HEK293 (cell line): ENCODE measurements at regions not wholly inside any gene's neighbourhood (a gene's known extent, or its start where the extent isn't known, plus 50 kb on each side); places are given as distances from the start of the nearest gene placed in this dataset.

Source experiments
- CTCF ChIA-PET: fragments of 350-600 bp; formaldehyde crosslinking; extraction: SDS; loops from one replicate; lab custom pipeline; 2021; ENCODE audit warnings: antibody characterized with exemption; lab: Yijun Ruan, JAX
- POLR2A ChIA-PET: fragments of 300-600 bp; formaldehyde crosslinking; extraction: SDS; loops from one replicate; lab custom pipeline; 2020; ENCODE audit warnings: antibody characterized with exemption, inconsistent platforms; lab: Yijun Ruan, JAX
- H3K27ac ChIP-seq: fragments of 200-500 bp; sonication (Bioruptor generic); 2 replicates; pipeline ENCODE4 v1.5.1; 2014; ENCODE audit warnings: low read depth, low read length, control low read depth, inconsistent platforms; ENCODE audit errors: extremely low read depth
- H3K36me3 ChIP-seq, 2 experiments: fragments of 200-500 bp in 1 of 2; sonication (Bioruptor generic) in 1 of 2; 1 replicate in 1 of 2; 2 replicates in 1 of 2; pipeline ENCODE4 v1.5.1; 2014 to 2017; ENCODE audit warnings: inconsistent platforms in 2 of 2, low read length in 2 of 2; ENCODE audit not compliant: control insufficient read depth in 2 of 2, insufficient read depth in 1 of 2
- H3K4me1 ChIP-seq: fragments of 200-500 bp; sonication (Bioruptor generic); 2 replicates; pipeline ENCODE4 v1.5.1; 2014; ENCODE audit warnings: mild to moderate bottlenecking, low read length, inconsistent platforms; ENCODE audit not compliant: control insufficient read depth, insufficient read depth
- H3K4me3 ChIP-seq: 2 replicates; pipeline ENCODE4 v1.5.1; 2011; ENCODE audit warnings: low read depth, mild to moderate bottlenecking, control low read depth, low read length, moderate library complexity
- H3K9me3 ChIP-seq: fragments of 200-500 bp; sonication (Bioruptor generic); 2 replicates; pipeline ENCODE4 v1.5.1; 2014; ENCODE audit warnings: low read depth, low read length, inconsistent platforms; ENCODE audit not compliant: control insufficient read depth, insufficient read depth
- BCL11A ChIP-seq: fragments of 450-650 bp; formaldehyde crosslinking; IDR thresholded peaks from 2 replicates; pipeline ENCODE4 v1.5.1; 2016; ENCODE audit warnings: low read depth, missing biosample characterization, missing genetic modification characterization
- GFI1B ChIP-seq: fragments of 450-650 bp; formaldehyde crosslinking; IDR thresholded peaks from 2 replicates; pipeline ENCODE4 v1.5.1; 2016; ENCODE audit warnings: missing biosample characterization, missing genetic modification characterization
- GLI4 ChIP-seq: fragments of 450-650 bp; formaldehyde crosslinking; IDR thresholded peaks from 2 replicates; pipeline ENCODE4 v1.5.1; 2016; ENCODE audit warnings: missing biosample characterization, missing genetic modification characterization
- KLF9 ChIP-seq: fragments of 450-650 bp; formaldehyde crosslinking; IDR thresholded peaks from 2 replicates; pipeline ENCODE4 v1.5.1; 2016; ENCODE audit warnings: missing biosample characterization, missing genetic modification characterization, low read depth
- ZBTB17 ChIP-seq: fragments of 450-650 bp; formaldehyde crosslinking; IDR thresholded peaks from 2 replicates; pipeline ENCODE4 v1.5.1; 2016; ENCODE audit warnings: missing biosample characterization, missing genetic modification characterization
- ZNF16 ChIP-seq: fragments of 450-650 bp; formaldehyde crosslinking; IDR thresholded peaks from 2 replicates; pipeline ENCODE4 v1.5.1; 2016; ENCODE audit warnings: low read depth, missing biosample characterization, missing genetic modification characterization
- ZNF169 ChIP-seq: fragments of 450-650 bp; formaldehyde crosslinking; IDR thresholded peaks from 2 replicates; pipeline ENCODE4 v1.5.1; 2016; ENCODE audit warnings: missing biosample characterization, missing genetic modification characterization
- ZNF184 ChIP-seq: fragments of 450-650 bp; IDR thresholded peaks from 2 replicates; pipeline ENCODE4 v1.5.1; 2018; ENCODE audit warnings: missing biosample characterization, mild to moderate bottlenecking, missing genetic modification characterization
- ZNF23 ChIP-seq: fragments of 450-650 bp; formaldehyde crosslinking; IDR thresholded peaks from 2 replicates; pipeline ENCODE4 v1.5.1; 2016; ENCODE audit warnings: missing biosample characterization, missing genetic modification characterization, borderline replicate concordance
- ZNF266 ChIP-seq: fragments of 450-650 bp; formaldehyde crosslinking; IDR thresholded peaks from 2 replicates; pipeline ENCODE4 v1.5.1; 2016; ENCODE audit warnings: missing biosample characterization, missing genetic modification characterization, low read depth
- ZNF292 ChIP-seq: fragments of 450-650 bp; formaldehyde crosslinking; IDR thresholded peaks from 2 replicates; pipeline ENCODE4 v1.5.1; 2016; ENCODE audit warnings: low read depth, missing biosample characterization, missing genetic modification characterization, borderline replicate concordance
- ZNF530 ChIP-seq: fragments of 450-650 bp; formaldehyde crosslinking; IDR thresholded peaks from 2 replicates; pipeline ENCODE4 v1.5.1; 2016; ENCODE audit warnings: low read depth, missing biosample characterization, missing genetic modification characterization
- ZNF548 ChIP-seq: fragments of 450-650 bp; formaldehyde crosslinking; IDR thresholded peaks from 2 replicates; pipeline ENCODE4 v1.5.1; 2016; ENCODE audit warnings: missing biosample characterization, missing genetic modification characterization
- ZNF549 ChIP-seq: fragments of 450-650 bp; IDR thresholded peaks from 2 replicates; pipeline ENCODE4 v1.5.1; 2018; ENCODE audit warnings: missing biosample characterization, missing genetic modification characterization, mild to moderate bottlenecking, inconsistent platforms, moderate library complexity
- TF ChIP-seq, protein P1 (sequence below): fragments of 450-650 bp; formaldehyde crosslinking; IDR thresholded peaks from 2 replicates; pipeline ENCODE4 v1.5.1; 2016; ENCODE audit warnings: missing biosample characterization, missing genetic modification characterization, borderline replicate concordance
- TF ChIP-seq, protein P2 (sequence below): fragments of 450-650 bp; formaldehyde crosslinking; IDR thresholded peaks from 2 replicates; pipeline ENCODE4 v1.5.1; 2016; ENCODE audit warnings: missing biosample characterization, missing genetic modification characterization
- TF ChIP-seq, protein P3 (sequence below): fragments of 450-650 bp; formaldehyde crosslinking; IDR thresholded peaks from 2 replicates; pipeline ENCODE4 v1.5.1; 2016; ENCODE audit warnings: missing biosample characterization, missing genetic modification characterization
- TF ChIP-seq, protein P4 (sequence below): fragments of 450-650 bp; formaldehyde crosslinking; IDR thresholded peaks from 2 replicates; pipeline ENCODE4 v1.5.1; 2016; ENCODE audit warnings: missing biosample characterization, missing genetic modification characterization
- TF ChIP-seq, protein P5 (sequence below): fragments of 450-650 bp; formaldehyde crosslinking; optimal IDR thresholded peaks from 2 replicates; pipeline ENCODE3; 2016; ENCODE audit warnings: missing biosample characterization, mild to moderate bottlenecking, missing genetic modification characterization
- TF ChIP-seq, protein P6 (sequence below): fragments of 450-650 bp; formaldehyde crosslinking; IDR thresholded peaks from 2 replicates; pipeline ENCODE4 v1.5.1; 2016; ENCODE audit warnings: missing biosample characterization, missing genetic modification characterization

DNA sequence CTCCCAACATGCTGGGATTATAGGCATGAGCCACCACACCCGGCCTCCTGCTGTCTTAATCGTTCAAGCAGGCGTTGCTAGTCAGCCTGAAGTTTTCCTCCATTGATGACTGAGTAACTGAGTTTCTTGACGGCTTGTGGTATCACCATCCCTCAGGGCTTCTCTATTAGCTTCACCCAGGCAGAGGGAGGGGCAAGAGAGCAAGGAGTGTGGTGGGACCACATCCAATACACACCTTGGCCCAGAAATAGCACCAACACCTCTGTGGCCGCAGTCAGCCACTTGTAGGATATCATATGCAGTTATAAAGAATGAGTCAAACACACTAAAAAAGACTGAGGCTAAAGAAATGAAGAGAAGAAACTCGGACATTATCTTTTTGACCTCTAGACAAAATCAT is 1009.4 kb upstream of the CELF4 start (continued):
- no peak for TF ChIP-seq ZNF266 (tag by site-specific recombination)
- TF ChIP-seq, protein P1, sequence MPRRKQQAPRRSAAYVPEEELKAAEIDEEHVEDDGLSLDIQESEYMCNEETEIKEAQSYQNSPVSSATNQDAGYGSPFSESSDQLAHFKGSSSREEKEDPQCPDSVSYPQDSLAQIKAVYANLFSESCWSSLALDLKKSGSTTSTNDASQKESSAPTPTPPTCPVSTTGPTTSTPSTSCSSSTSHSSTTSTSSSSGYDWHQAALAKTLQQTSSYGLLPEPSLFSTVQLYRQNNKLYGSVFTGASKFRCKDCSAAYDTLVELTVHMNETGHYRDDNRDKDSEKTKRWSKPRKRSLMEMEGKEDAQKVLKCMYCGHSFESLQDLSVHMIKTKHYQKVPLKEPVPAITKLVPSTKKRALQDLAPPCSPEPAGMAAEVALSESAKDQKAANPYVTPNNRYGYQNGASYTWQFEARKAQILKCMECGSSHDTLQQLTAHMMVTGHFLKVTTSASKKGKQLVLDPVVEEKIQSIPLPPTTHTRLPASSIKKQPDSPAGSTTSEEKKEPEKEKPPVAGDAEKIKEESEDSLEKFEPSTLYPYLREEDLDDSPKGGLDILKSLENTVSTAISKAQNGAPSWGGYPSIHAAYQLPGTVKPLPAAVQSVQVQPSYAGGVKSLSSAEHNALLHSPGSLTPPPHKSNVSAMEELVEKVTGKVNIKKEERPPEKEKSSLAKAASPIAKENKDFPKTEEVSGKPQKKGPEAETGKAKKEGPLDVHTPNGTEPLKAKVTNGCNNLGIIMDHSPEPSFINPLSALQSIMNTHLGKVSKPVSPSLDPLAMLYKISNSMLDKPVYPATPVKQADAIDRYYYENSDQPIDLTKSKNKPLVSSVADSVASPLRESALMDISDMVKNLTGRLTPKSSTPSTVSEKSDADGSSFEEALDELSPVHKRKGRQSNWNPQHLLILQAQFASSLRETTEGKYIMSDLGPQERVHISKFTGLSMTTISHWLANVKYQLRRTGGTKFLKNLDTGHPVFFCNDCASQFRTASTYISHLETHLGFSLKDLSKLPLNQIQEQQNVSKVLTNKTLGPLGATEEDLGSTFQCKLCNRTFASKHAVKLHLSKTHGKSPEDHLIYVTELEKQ = no peak
- TF ChIP-seq, protein P2, sequence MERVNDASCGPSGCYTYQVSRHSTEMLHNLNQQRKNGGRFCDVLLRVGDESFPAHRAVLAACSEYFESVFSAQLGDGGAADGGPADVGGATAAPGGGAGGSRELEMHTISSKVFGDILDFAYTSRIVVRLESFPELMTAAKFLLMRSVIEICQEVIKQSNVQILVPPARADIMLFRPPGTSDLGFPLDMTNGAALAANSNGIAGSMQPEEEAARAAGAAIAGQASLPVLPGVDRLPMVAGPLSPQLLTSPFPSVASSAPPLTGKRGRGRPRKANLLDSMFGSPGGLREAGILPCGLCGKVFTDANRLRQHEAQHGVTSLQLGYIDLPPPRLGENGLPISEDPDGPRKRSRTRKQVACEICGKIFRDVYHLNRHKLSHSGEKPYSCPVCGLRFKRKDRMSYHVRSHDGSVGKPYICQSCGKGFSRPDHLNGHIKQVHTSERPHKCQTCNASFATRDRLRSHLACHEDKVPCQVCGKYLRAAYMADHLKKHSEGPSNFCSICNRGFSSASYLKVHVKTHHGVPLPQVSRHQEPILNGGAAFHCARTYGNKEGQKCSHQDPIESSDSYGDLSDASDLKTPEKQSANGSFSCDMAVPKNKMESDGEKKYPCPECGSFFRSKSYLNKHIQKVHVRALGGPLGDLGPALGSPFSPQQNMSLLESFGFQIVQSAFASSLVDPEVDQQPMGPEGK (tag by site-specific recombination) = no peak
- TF ChIP-seq, all 188 proteins: peak for 0

DNA sequence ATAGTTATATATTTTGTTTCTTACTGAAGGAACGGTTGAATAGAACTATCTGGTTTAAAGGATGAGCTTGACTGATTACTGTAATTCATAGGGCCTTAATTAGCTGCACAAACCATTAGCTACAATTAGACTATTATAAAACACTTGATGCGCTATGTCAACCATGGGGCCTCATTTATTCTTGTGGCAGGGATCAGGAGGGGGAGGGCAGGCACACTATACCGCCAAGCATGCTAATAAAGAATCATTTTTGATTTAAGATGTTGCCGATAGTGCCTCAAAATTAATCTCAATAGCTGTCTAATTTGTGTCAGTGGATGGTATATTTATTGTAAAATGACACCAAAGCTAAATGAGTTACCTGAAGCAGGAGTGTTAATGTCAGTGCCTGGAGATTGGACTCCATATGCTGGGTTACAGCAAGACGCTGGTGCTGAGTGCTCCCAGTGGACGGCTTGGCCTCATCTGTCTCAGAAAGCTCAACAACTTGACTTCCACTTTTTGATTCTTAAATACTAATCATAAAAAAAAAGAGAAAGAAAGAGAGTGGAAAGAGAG is 1007.0 kb upstream of the CELF4 start:
- Histone ChIP-seq H3K4me3 (no peak overlapping the region), H3K9me3 (no peaks in the 10 kb centered on the region), H3K36me3 (no peaks in the 10 kb centered on the region), H3K4me1 (no peaks in the 10 kb centered on the region), H3K27ac (no peak overlapping the region)
- CTCF ChIA-PET = no interaction called here
- no peak for TF ChIP-seq KLF9 (tag by site-specific recombination)
- TF ChIP-seq ZNF23 (tag by site-specific recombination) = no peak
- no peak for TF ChIP-seq ZNF530 (tag by site-specific recombination)
- TF ChIP-seq ZNF292 (tag by site-specific recombination) = no peak
- TF ChIP-seq, protein P3, sequence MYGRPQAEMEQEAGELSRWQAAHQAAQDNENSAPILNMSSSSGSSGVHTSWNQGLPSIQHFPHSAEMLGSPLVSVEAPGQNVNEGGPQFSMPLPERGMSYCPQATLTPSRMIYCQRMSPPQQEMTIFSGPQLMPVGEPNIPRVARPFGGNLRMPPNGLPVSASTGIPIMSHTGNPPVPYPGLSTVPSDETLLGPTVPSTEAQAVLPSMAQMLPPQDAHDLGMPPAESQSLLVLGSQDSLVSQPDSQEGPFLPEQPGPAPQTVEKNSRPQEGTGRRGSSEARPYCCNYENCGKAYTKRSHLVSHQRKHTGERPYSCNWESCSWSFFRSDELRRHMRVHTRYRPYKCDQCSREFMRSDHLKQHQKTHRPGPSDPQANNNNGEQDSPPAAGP = no peak
- TF ChIP-seq ZNF548 = no peak
- no peak for TF ChIP-seq BCL11A (tag by site-specific recombination)
- no peak for TF ChIP-seq GFI1B (tag by site-specific recombination)
- TF ChIP-seq, all 188 proteins: peak for 0
- POLR2A ChIA-PET = no interaction called here

DNA sequence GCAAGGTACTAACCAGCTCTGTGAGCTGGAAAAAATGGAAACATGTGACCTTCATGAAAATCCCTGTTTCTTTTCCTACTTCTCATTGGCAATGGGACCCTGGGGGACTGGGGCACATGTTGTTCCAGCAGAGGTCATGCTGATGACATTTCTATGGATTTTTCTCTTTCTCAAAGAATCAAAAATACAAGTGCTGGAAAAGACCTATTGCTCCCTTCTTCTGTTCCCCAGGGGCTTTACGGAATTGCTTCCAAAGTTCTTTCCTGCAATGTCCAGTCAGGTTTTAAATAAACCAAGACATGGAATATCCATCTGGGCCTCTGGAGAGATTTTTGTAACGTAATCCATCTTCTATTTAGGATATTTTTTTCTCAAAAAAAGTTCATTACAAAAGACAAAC is 1006.1 kb upstream of the CELF4 start:
- ChIA-PET CTCF (no interaction called here), POLR2A (no interaction called here)
- Histone ChIP-seq H3K36me3 (no peaks in the 10 kb centered on the region), H3K4me1 (no peaks in the 10 kb centered on the region), H3K4me3 (no peak overlapping the region), H3K9me3 (no peaks in the 10 kb centered on the region), H3K27ac (no peak overlapping the region)
- TF ChIP-seq, protein P4, sequence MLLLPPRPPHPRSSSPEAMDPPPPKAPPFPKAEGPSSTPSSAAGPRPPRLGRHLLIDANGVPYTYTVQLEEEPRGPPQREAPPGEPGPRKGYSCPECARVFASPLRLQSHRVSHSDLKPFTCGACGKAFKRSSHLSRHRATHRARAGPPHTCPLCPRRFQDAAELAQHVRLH (tag by site-specific recombination) = no peak
- TF ChIP-seq, protein P5, sequence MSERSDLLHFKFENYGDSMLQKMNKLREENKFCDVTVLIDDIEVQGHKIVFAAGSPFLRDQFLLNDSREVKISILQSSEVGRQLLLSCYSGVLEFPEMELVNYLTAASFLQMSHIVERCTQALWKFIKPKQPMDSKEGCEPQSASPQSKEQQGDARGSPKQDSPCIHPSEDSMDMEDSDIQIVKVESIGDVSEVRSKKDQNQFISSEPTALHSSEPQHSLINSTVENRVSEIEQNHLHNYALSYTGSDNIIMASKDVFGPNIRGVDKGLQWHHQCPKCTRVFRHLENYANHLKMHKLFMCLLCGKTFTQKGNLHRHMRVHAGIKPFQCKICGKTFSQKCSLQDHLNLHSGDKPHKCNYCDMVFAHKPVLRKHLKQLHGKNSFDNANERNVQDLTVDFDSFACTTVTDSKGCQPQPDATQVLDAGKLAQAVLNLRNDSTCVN (tag by site-specific recombination) = no peak
- TF ChIP-seq ZNF16 (no peak), ZNF549 (tag by site-specific recombination) (no peak), ZNF184 (tag by site-specific recombination) (no peak), GLI4 (tag by site-specific recombination) (no peak), ZNF169 (tag by site-specific recombination) (no peak), ZBTB17 (tag by site-specific recombination) (no peak)
- TF ChIP-seq, protein P6, sequence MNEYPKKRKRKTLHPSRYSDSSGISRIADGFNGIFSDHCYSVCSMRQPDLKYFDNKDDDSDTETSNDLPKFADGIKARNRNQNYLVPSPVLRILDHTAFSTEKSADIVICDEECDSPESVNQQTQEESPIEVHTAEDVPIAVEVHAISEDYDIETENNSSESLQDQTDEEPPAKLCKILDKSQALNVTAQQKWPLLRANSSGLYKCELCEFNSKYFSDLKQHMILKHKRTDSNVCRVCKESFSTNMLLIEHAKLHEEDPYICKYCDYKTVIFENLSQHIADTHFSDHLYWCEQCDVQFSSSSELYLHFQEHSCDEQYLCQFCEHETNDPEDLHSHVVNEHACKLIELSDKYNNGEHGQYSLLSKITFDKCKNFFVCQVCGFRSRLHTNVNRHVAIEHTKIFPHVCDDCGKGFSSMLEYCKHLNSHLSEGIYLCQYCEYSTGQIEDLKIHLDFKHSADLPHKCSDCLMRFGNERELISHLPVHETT = no peak
- TF ChIP-seq, protein P1 = no peak
